ENCODE measurements at regions not wholly inside any gene's neighbourhood (a gene's known extent, or its start where the extent isn't known, plus 50 kb on each side); places are given as distances from the start of the nearest gene placed in this dataset.
"Not testable (repeated sequence)": the region's sequence is repeated elsewhere in the genome, so short reads cannot be mapped to it uniquely, and the experiment has no call there.

GRCh38 chr5:56048124-56048523 lies 53.4 kb upstream of the IL6ST start:
- DNase-seq, result peak in 2 of 3 experiments; percentile 0 to 79

- DNase-seq, result no peak
Observed at GRCh38 chr5:56047448-56047847, 52.7 kb upstream of the IL6ST start.

- DNase-seq, result no peak
Observed at GRCh38 chr5:56045469-56045868, 50.7 kb upstream of the IL6ST start.

- DNase-seq, result not testable (repeated sequence)
Observed at GRCh38 chr5:56044746-56045428, 50.1 kb upstream of the IL6ST start.
